ENCODE measurements at regions not wholly inside any gene's neighbourhood (a gene's known extent, or its start where the extent isn't known, plus 50 kb on each side); places are given as distances from the start of the nearest gene placed in this dataset.

DNA sequence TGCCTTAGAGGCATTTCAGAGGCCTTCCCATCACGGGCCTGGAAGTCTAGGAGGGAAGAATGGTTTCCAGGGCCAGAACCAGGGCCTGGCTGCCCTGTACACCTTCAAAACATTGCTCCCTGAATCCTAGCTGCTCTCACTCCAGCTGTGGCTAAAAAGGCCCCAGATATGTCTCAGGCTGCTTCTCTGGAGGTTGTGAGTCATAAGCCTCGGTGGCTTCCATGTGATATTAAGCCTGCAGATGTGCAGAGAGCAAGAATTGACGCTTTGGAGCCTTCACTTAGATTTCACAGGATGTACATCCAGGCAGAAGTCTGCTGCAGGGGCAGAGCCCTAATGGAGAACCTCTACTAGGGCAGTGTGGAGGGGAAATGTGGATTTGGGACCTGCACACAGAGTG, 502.5 kb downstream of the GRXCR1 start:
- H3K4me1 ChIP-seq: no peaks in the 10 kb centered on the region
- no peaks in the 10 kb centered on the region for H3K27me3 ChIP-seq
- no peak for DNase-seq
- H3K27ac ChIP-seq: no peak overlapping the region
- H3K36me3 ChIP-seq: no peaks in the 10 kb centered on the region
- H3K9me3 ChIP-seq (replicated peaks): no peaks in the 10 kb centered on the region
- H3K4me3 ChIP-seq: no peak overlapping the region

DNA sequence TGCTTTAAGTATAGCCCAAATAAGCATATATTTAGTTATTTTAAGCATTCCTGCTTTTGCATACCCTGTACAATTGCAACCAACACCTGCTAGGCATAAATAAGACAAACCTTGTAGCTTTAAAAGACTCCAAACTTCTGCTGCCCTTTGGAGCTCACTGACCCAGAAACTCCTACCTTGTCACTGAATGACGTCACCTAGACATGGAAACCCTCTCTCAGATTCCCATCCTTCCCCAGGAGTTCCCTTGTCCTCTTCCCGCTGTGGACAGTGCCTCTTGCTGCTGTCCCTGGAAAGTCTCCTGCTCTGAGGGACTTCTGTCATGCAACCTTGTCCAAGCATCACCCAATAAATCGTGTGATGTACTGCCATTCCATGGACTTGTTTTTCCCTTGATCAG, 507.2 kb downstream of the GRXCR1 start:
- H3K9me3 ChIP-seq (replicated peaks): no peaks in the 10 kb centered on the region
- DNase-seq: peak in 1 of 2 experiments; percentile 3
- H3K4me3 ChIP-seq: no peak overlapping the region
- H3K27ac ChIP-seq: no peak overlapping the region
- H3K36me3 ChIP-seq: no peaks in the 10 kb centered on the region
- H3K27me3 ChIP-seq: no peaks in the 10 kb centered on the region
- no peaks in the 10 kb centered on the region for H3K4me1 ChIP-seq

DNA sequence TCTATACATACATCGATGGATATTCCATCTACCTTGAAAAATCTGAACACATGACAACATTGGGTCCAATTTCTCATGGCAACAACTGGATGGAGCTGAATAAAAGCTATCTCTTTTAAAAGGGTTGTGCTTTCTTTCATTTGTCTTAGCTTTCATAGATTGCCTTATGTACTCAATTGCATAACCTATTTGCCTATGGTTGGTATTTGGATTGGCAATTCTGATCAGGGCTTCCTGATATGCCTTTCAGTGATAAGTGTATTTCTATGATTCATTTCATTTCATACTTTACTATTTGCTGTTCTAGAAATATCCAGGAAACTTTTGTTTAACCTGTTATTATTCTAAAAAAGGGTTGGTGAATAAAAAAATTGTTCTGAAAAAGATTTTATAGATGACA, 509.9 kb downstream of the GRXCR1 start:
- Histone ChIP-seq H3K36me3 (no peaks in the 10 kb centered on the region), H3K27me3 (no peaks in the 10 kb centered on the region), H3K9me3 (replicated peaks) (no peaks in the 10 kb centered on the region), H3K4me1 (no peaks in the 10 kb centered on the region), H3K27ac (no peak overlapping the region), H3K4me3 (no peak overlapping the region)
- DNase-seq: no peak

DNA sequence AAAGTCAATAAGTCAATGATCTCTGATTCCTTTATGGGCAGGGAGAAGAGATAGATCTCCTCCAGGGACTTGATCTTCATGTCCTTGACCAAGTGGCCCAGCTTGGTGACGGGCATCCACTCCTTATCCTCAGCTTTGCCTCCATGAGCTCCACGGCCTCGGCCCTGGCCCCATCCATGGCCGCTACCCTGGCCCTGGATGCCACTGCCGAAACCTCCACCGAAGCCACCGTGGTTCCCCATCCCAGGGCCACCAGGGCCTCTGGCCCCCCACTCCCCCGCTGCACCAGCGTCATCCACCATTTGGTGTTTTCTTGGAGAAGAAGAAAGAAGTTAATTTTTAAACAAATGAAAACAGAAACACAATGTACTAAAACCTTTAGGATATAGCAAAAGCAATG, 518.1 kb downstream of the GRXCR1 start:
- no peak for DNase-seq
- H3K4me1 ChIP-seq: no peaks in the 10 kb centered on the region
- H3K27ac ChIP-seq: no peak overlapping the region
- no peaks in the 10 kb centered on the region for H3K36me3 ChIP-seq
- no peak overlapping the region for H3K4me3 ChIP-seq
- no peaks in the 10 kb centered on the region for H3K9me3 ChIP-seq (replicated peaks)
- 0 out of 2 replicates have a peak, but pooled peaks cover 5% of the 10 kb centered on the region for H3K27me3 ChIP-seq

DNA sequence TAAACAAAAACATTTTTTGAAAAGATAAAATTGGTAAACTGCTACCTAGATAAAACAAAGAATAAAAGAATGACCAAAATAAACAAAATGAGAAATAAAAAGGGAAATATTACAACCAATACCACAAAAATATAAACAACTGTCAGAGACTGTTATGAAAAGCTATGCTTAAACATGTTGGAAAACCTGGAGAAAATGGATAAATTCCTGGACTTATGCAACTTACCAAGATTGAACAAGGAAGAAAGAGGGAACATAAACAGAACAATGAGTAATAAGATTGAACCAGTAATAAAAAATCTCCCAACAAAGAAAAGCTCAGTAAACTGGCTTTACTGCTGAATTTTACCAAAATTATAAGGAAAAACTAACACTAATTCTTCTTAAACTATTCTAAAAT, 518.7 kb downstream of the GRXCR1 start:
- no peaks in the 10 kb centered on the region for H3K4me1 ChIP-seq
- no peak for DNase-seq
- H3K36me3 ChIP-seq: no peaks in the 10 kb centered on the region
- no peaks in the 10 kb centered on the region for H3K9me3 ChIP-seq (replicated peaks)
- no peak overlapping the region for H3K4me3 ChIP-seq
- 0 out of 2 replicates have a peak, but pooled peaks cover 5% of the 10 kb centered on the region for H3K27me3 ChIP-seq
- no peak overlapping the region for H3K27ac ChIP-seq

DNA sequence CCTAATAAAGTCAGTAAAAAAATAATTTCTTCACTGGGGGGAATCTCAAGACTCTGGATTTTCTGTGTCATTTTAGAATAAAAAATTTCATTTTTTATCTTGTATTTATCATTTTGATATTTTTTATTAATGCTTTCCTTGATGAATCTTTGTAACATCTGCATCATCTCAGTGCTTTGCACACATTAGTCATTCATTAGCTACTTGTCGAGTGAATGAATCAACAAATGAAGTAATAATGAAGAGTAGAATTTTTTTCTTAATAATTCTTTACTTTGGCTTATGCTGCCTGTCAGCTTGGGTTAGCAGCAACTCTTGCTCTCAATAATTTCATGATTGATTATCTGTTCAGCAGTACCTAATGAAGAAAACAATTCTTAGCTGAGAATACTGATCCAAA, 530.8 kb downstream of the GRXCR1 start:
- DNase-seq: no peak
- Histone ChIP-seq H3K27ac (no peak overlapping the region), H3K4me1 (no peaks in the 10 kb centered on the region; the same call in 1 of the 2 replicates), H3K36me3 (no peaks in the 10 kb centered on the region), H3K4me3 (no peak overlapping the region), H3K9me3 (replicated peaks) (no peaks in the 10 kb centered on the region), H3K27me3 (no peaks in the 10 kb centered on the region)

DNA sequence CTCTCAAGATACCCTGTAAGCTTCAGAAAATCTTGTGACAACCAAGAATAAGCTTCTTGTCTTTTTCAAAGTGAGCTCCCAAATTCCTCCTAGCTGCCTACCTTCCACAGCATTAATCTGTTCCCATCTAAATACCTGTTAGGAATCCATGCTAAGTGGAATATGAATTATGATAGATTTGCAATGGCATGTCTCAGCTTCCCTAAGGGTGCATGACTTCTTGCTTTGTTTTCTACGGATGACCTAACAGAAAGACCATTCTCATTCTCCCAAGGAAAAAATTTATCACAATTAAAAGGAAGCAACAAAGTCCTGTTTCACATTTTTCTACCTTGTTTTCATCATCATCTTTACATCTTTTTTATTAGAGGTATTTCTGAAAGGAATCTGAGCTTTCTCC, 532.7 kb downstream of the GRXCR1 start:
- no peak overlapping the region for H3K4me3 ChIP-seq
- no peaks in the 10 kb centered on the region for H3K36me3 ChIP-seq
- DNase-seq: no peak
- H3K27ac ChIP-seq: no peak overlapping the region
- no peaks in the 10 kb centered on the region for H3K27me3 ChIP-seq
- H3K4me1 ChIP-seq: no peaks in the 10 kb centered on the region
- no peaks in the 10 kb centered on the region for H3K9me3 ChIP-seq (replicated peaks)

DNA sequence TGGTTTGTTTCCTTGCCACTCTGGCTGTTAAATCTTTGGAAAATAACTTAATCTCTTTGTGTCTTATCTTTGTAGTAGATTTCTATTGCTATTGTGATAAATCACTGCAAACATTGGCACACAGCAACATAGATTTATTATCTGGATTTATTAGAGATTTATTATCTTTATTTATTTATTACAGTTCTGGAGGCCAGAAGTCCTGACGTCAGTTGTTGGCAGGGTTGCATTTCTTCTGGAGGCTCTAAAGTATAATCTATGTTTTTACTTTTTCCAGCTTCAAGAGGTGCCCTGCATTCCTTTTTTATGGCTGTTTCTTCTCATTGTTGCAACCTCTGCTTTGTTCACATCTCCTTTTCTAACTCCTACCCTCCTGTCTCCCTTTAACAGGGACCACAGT, 542.8 kb downstream of the GRXCR1 start:
- Histone ChIP-seq H3K9me3 (replicated peaks) (no peaks in the 10 kb centered on the region), H3K4me3 (no peak overlapping the region), H3K27me3 (no peaks in the 10 kb centered on the region), H3K4me1 (no peaks in the 10 kb centered on the region), H3K27ac (no peak overlapping the region), H3K36me3 (no peaks in the 10 kb centered on the region)
- no peak for DNase-seq

DNA sequence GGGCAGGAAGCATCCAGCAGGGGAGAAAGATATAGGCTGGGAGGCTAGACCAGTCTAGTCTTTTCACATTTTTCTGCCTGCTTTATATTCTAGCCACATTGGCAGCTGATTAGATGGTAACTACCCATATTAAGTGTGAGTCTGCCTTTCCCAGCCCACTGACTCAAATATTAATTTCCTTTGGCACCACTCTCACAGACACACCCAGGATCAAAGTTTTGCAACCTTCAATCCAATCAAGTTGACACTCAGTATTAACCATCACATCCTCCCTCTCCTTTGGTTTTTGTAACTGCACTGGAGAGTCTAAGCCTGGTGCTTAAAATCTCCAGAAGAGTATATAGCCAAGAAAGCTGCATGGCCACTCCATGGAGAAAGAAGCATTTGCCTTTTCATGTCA, 560.4 kb downstream of the GRXCR1 start:
- Histone ChIP-seq H3K27ac (no peak overlapping the region), H3K9me3 (replicated peaks) (no peaks in the 10 kb centered on the region), H3K36me3 (no peaks in the 10 kb centered on the region), H3K4me1 (peaks cover 19% of the 10 kb centered on the region), H3K27me3 (no peaks in the 10 kb centered on the region), H3K4me3 (no peak overlapping the region)
- DNase-seq: peak in 1 of 2 experiments; percentile 11

DNA sequence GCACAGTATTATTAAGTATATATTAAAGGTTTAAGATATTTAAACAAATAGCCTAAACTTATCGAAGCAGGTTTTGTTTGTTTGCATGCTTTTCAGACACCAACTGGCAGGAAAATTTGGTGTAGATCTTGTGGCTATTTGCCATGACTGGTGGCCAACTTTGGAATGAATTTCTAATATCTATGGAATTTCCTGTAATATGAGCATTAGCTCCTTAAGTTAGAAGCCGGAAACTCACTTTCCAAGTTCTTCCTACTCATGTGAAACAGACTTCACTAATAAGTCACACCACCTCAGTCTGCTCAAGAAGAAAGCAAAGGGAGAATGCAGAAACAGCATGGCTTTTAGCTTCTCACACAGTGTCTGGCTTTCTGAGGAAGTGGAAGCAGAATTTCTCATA, 563.9 kb downstream of the GRXCR1 start:
- peak overlapping the region; percentile 67 for H3K27ac ChIP-seq
- peak; percentile 25 to 51 for DNase-seq
- no peaks in the 10 kb centered on the region for H3K9me3 ChIP-seq (replicated peaks)
- H3K27me3 ChIP-seq: no peaks in the 10 kb centered on the region
- no peaks in the 10 kb centered on the region for H3K36me3 ChIP-seq
- H3K4me3 ChIP-seq: 0 out of 2 replicates have a peak overlapping the region, but pooled peaks have one; percentile 12
- H3K4me1 ChIP-seq: peaks cover 23% of the 10 kb centered on the region

DNA sequence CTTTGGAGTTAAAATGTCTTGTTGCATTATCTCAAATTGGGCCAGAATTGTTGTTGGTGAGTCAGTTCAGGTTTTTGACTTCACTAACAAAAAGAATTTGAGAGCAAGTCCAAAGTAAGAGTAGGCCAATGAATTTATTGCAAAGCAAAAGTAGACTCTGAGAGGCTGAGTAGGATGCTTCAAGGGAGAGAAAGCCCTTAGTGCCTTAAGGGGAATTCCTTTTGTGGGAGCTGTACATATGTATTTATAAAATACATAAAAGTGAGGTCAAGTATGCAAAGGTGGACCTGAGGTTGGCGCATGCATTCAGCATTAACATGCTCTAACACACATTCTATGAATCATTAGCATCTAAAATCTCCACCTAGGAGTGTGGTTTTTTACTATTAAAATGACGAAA, 565.4 kb downstream of the GRXCR1 start:
- H3K4me1 ChIP-seq: peaks cover 23% of the 10 kb centered on the region
- no peak for DNase-seq
- H3K4me3 ChIP-seq: no peak overlapping the region
- no peaks in the 10 kb centered on the region for H3K27me3 ChIP-seq
- no peaks in the 10 kb centered on the region for H3K36me3 ChIP-seq
- H3K27ac ChIP-seq: no peak overlapping the region
- H3K9me3 ChIP-seq (replicated peaks): no peaks in the 10 kb centered on the region

DNA sequence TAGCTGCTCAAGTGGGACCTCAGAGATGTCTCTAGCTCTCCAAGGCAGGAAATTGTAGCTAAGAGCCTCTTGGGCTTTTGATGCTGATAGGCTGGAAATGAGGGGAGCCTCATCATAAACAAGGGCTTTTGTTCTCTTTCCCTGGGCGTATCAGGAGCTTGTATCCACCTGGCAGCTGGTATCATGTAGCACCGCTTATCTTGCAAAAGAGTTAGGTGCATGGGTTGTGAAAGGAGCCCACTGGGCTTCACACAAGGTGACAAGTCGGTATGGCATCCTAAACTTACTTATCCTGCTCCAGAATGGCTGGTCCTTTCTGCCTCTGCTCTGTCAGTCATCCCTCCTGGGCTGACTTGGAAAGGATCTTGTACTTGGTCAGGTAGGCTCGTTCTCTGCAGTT, 565.8 kb downstream of the GRXCR1 start:
- peak in 1 of 2 experiments; percentile 10 for DNase-seq
- no peak overlapping the region for H3K4me3 ChIP-seq
- no peak overlapping the region for H3K27ac ChIP-seq
- H3K4me1 ChIP-seq: peaks cover 23% of the 10 kb centered on the region
- no peaks in the 10 kb centered on the region for H3K9me3 ChIP-seq (replicated peaks)
- H3K36me3 ChIP-seq: no peaks in the 10 kb centered on the region
- H3K27me3 ChIP-seq: no peaks in the 10 kb centered on the region

DNA sequence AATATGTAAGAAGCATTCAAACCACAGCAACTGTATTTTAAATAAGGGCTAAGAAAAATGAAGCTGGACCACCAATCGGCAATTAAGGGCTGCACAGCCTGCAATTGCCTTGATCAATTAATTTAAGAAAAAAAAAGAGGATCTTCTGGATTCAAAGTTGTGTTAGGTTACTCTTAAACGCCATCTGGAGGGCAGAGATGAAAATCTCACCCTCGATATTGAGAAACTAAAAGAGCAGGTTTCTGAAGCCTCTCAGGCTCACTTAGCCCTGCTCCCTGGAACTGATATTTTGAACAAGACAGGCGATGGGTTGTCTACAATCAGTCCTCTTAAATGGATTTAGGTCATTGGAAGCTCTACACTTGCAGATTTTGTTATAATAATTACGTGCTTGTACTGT, 579.4 kb downstream of the GRXCR1 start:
- Histone ChIP-seq H3K4me3 (no peak overlapping the region), H3K27ac (no peak overlapping the region), H3K4me1 (peaks cover 6% of the 10 kb centered on the region; the same call in 1 of the 2 replicates), H3K9me3 (replicated peaks) (peaks cover 12% of the 10 kb centered on the region; the same call in 1 of the 2 replicates), H3K36me3 (no peaks in the 10 kb centered on the region), H3K27me3 (no peaks in the 10 kb centered on the region)
- DNase-seq: no peak

DNA sequence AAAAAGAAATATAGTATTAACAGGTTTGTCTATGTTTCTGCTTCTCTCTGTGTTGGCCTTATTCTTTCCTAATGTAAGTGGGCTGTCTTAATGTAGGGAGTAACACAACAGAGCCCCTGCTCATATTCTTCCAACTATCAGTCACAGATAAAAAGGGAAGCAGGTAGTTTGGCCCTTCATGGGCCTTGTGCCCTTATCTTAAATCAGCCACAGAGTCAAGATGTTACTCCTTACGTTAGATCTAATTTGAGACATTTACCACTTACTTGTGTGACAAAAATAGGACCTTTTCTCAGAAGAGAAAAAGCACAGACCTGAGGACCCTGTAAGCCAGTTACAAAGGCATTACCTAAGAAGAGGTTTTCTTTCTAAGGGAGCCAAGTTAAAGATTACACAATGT, 589.0 kb downstream of the GRXCR1 start:
- H3K4me1 ChIP-seq: peaks cover 14% of the 10 kb centered on the region
- DNase-seq: no peak
- peaks cover 6% of the 10 kb centered on the region; the same call in 1 of the 2 replicates for H3K9me3 ChIP-seq (replicated peaks)
- H3K4me3 ChIP-seq: no peak overlapping the region
- H3K27me3 ChIP-seq: no peaks in the 10 kb centered on the region
- no peaks in the 10 kb centered on the region; the same call in 1 of the 2 replicates for H3K36me3 ChIP-seq
- peak overlapping the region; percentile 22 for H3K27ac ChIP-seq

DNA sequence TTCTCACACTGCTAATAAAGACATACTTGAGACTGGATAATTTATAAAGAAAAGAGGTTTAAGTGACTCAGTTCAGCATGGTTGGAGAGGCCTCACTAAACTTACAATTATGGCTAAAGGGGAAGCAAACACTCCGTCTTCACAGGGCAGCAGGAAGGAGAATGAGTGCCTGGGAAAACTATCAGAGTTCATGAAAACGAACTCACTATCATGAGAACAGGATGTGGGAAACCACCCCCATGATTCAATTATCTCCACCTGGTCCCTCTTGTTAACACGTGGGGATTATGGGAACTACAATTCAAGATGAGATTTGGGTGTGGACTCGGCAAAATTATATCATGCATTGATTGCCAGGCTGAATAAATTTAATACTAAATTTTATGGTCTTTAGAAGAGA, 592.7 kb downstream of the GRXCR1 start:
- Histone ChIP-seq H3K36me3 (no peaks in the 10 kb centered on the region), H3K9me3 (replicated peaks) (peaks cover 11% of the 10 kb centered on the region; the same call in 1 of the 2 replicates), H3K27me3 (no peaks in the 10 kb centered on the region), H3K27ac (peak overlapping the region; percentile 29), H3K4me3 (no peak overlapping the region), H3K4me1 (peaks cover 14% of the 10 kb centered on the region)
- DNase-seq: peak; percentile 20 to 61

DNA sequence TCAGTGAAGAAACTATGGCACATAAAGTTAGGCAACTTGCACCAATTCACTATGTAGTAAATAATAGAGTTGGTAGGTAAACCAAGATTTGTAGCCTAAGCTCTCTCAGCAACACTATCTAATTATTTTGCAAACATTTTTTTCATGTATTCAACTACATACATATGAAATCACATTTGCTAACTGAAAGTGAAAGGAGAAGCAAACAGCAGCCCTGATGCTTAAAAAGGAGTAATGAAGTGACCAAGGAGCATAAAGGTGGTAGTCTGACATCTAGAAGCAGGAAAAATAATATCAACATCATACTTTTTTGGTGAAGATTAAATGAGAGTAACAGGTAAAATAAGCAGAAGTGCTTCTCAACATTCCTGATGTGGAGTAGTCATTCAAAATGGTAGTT, 603.7 kb downstream of the GRXCR1 start:
- no peak overlapping the region for H3K4me3 ChIP-seq
- no peak overlapping the region for H3K27ac ChIP-seq
- no peaks in the 10 kb centered on the region for H3K4me1 ChIP-seq
- no peaks in the 10 kb centered on the region for H3K27me3 ChIP-seq
- no peaks in the 10 kb centered on the region for H3K9me3 ChIP-seq (replicated peaks)
- no peaks in the 10 kb centered on the region for H3K36me3 ChIP-seq
- no peak for DNase-seq
